Stomach (tissue), 8 donors: ENCODE measurements at regions not wholly inside any gene's neighbourhood (a gene's known extent, or its start where the extent isn't known, plus 50 kb on each side); places are given as distances from the start of the nearest gene placed in this dataset.

ENCODE experiments used
- DNase-seq, 2 donors: peaks; one replicate each; pipeline versions ENCODE4 v3.0.0 to v3.0.0-alpha.2; 2013 to 2019
- H3K27ac ChIP-seq, 5 donors: fragments of 200-600 bp in 4 of 5; sonication (generic) in 4 of 5; one replicate each; pipeline ENCODE4 v1.5.1; 2013 to 2019; ENCODE audit warnings: mild to moderate bottlenecking in 1 of 5, moderate library complexity in 1 of 5
- H3K27me3 ChIP-seq, 3 donors: fragments of 200-600 bp; sonication (generic); one replicate each; pipeline ENCODE4 v1.5.1; 2017 to 2019; ENCODE audit warnings: mixed run types in 1 of 3
- H3K36me3 ChIP-seq, 4 donors: fragments of 200-600 bp; sonication (generic); 1 replicate in 3 of 4; 2 replicates in 1 of 4; pipeline ENCODE4 v1.5.1; 2016 to 2019
- H3K4me1 ChIP-seq, 4 donors: fragments of 200-600 bp; sonication (generic); one replicate each; pipeline ENCODE4 v1.5.1; 2016 to 2019
- H3K4me3 ChIP-seq, 4 donors: fragments of 200-600 bp; sonication (generic) in 3 of 4; one replicate each; pipeline ENCODE4 v1.5.1; 2016 to 2019; ENCODE audit warnings: mild to moderate bottlenecking in 1 of 4
- H3K9me3 ChIP-seq, 4 donors: fragments of 200-600 bp; sonication (generic); one replicate each; pipeline ENCODE4 v1.5.1; 2016 to 2019
- EP300 ChIP-seq: sonication (generic); formaldehyde crosslinking; IDR thresholded peaks from one replicate; pipeline ENCODE4 v1.6.1; 2017; ENCODE audit warnings: antibody characterized with exemption
- POLR2A ChIP-seq, 4 donors: fragments of 450-650 bp; IDR thresholded peaks; one replicate each; pipeline ENCODE4 v1.6.1; 2016; ENCODE audit warnings: antibody characterized with exemption in 4 of 4, control low read depth in 2 of 4, mild to moderate bottlenecking in 1 of 4, moderate library complexity in 1 of 4
- POLR2AphosphoS5 ChIP-seq, 3 donors: sonication (generic); formaldehyde crosslinking; IDR thresholded peaks; one replicate each; pipeline ENCODE4 v1.6.1; 2016; ENCODE audit warnings: antibody characterized with exemption in 3 of 3
- WGBS, 5 donors: extraction: QIAGEN DNeasy Blood & Tissue Kit in 3 of 5; methylation state at CpG; one replicate each; pipeline versions ENCODE4 v1.1.5 to v1.1.7; 2013 to 2018; 5-methylcytosine and 5-hydroxymethylcytosine counted together
- intact Hi-C: fragments of 100-400 bp; cut with DNase I; formaldehyde crosslinking; loops from one replicate; pipeline ENCODE4 v1.15.1; 2023; ENCODE audit warnings: low total_unique reads
- TF ChIP-seq, protein P1 (sequence below), 7 experiments: fragments of 450-650 bp in 4 of 7; fragments of 200-600 bp in 3 of 7; sonication (generic) in 3 of 7; IDR thresholded peaks; one replicate each; pipeline ENCODE4 v1.5.1; 2016 to 2019; ENCODE audit warnings: antibody characterized with exemption in 7 of 7, control low read depth in 2 of 7, mild to moderate bottlenecking in 1 of 7
- donor health status: healthy with polysubstance abuse.
- donor health status: Bipolar disorder and iron deficiency.
- donor health status: healthy.

DNA sequence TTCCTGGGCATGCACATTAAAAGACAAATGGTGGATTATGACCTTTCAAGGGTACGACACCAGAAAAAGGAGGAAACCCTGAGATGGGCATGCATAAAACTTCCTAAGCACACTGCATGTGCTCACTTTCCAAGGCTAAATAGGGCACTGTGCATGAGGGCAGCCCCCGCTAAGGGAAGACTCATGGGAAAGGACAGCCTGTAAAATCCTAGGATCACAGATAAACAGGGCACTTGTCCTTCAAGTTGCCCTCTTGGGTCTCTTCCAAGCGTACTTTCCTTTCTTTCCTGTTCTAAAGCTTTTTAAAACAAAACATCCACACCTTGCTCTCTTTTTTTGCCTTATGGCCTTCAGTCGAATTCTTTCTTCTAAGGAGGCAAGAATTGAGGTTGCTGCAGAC lies 106.5 kb upstream of the SYNCRIP start:
- no peak for TF ChIP-seq EP300
- TF ChIP-seq, protein P1, sequence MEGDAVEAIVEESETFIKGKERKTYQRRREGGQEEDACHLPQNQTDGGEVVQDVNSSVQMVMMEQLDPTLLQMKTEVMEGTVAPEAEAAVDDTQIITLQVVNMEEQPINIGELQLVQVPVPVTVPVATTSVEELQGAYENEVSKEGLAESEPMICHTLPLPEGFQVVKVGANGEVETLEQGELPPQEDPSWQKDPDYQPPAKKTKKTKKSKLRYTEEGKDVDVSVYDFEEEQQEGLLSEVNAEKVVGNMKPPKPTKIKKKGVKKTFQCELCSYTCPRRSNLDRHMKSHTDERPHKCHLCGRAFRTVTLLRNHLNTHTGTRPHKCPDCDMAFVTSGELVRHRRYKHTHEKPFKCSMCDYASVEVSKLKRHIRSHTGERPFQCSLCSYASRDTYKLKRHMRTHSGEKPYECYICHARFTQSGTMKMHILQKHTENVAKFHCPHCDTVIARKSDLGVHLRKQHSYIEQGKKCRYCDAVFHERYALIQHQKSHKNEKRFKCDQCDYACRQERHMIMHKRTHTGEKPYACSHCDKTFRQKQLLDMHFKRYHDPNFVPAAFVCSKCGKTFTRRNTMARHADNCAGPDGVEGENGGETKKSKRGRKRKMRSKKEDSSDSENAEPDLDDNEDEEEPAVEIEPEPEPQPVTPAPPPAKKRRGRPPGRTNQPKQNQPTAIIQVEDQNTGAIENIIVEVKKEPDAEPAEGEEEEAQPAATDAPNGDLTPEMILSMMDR (IDR thresholded peaks at IDR 0.05): no peak
- TF ChIP-seq POLR2A (IDR thresholded peaks at IDR 0.05): no peak
- no peak for TF ChIP-seq POLR2AphosphoS5 (IDR thresholded peaks at IDR 0.05)
- Histone ChIP-seq H3K9me3 (no peaks in the 10 kb centered on the region), H3K27ac (no peak overlapping the region), H3K4me1 (no peaks in the 10 kb centered on the region), H3K27me3 (no peaks in the 10 kb centered on the region), H3K4me3 (no peak overlapping the region), H3K36me3 (no peaks in the 10 kb centered on the region)
- DNase-seq: no peak
- WGBS, 5 donors: 74 to 79% (median 77%) methylated on average over 4 of the region's 4 CpGs
- intact Hi-C loops: no loop called here

DNA sequence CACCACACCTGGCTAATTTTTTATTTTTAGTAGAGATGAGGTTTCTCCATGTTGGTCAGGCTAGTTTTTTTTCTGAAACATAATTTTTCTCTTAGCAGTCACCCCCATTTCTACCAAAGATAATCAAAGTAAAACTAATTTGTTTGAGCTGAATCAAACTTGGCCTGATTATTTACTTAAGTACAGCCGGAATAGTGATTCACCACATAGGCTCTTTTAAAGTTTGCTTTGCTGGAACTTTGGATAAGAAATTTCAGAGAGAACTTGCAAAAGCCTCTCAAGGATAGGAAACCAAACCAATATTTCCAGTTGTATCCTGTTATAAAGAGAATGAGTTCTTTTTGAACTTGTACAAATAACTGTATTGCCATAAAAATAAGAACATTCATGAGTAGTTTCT lies 105.0 kb upstream of the SYNCRIP start:
- H3K27me3 ChIP-seq: no peaks in the 10 kb centered on the region
- intact Hi-C loops: no loop called here
- 21 to 42% (median 36%) methylated on average over 1 of the region's 1 CpG for WGBS, 5 donors
- TF ChIP-seq POLR2A (IDR thresholded peaks at IDR 0.05): no peak
- TF ChIP-seq EP300: no peak
- no peak for TF ChIP-seq POLR2AphosphoS5 (IDR thresholded peaks at IDR 0.05)
- TF ChIP-seq, protein P1 (IDR thresholded peaks at IDR 0.05): no peak
- DNase-seq: peak in 1 of 2 donors; percentile 26
- no peaks in the 10 kb centered on the region for H3K36me3 ChIP-seq
- H3K4me1 ChIP-seq: no peaks in the 10 kb centered on the region
- H3K9me3 ChIP-seq: no peaks in the 10 kb centered on the region
- H3K27ac ChIP-seq: no peak overlapping the region
- no peak overlapping the region for H3K4me3 ChIP-seq

DNA sequence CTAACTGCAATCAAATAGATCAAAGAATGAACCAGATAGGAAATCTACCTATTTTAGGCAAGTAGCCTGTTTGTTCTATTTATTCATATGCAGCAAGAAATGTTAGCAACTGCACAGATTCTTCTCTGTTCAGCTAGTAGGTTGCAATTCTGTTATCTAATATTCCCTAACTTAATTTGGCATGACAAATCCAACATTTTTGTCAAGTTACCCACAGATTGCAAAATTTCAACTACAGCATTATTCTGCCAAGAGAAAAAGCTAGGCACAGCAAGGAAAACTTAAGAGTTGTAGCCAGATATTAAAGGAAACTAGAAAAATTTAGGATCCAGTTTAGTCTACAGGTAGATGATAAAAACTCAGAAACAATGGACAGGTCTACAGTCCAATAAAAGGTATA lies 104.4 kb upstream of the SYNCRIP start:
- intact Hi-C loops: no loop called here
- no peak overlapping the region for H3K27ac ChIP-seq
- no peaks in the 10 kb centered on the region for H3K27me3 ChIP-seq

DNA sequence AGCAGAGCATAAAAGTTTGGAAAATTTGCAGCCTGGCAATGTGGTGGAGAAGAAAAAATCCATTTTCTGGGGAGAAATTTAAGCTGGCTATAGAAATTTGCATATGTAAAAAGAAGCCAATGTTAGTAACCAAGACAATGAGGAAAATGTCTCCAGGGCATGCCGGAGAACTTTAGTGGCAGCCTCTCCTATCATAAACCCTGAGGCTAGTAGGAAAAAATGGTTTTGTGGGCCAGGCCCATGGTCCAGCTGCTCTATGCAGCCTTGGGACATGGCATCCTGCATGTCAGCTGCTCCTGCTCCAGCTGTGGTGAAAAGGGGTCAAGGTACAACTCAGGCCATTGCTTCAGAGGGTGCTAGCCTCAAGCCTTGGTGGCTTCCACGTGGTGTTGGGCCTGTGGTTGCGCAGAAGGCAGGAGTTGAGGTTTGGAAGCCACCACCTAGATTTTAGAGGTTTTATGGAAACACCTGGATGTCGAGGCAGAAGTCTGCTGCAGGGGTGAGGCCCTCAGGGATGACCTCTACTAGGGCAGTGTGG lies 101.8 kb upstream of the SYNCRIP start:
- 61 to 82% (median 80%) methylated on average over 4 of the region's 4 CpGs for WGBS, 5 donors
- Histone ChIP-seq H3K27ac (no peak overlapping the region), H3K27me3 (no peaks in the 10 kb centered on the region), H3K4me3 (no peak overlapping the region), H3K9me3 (no peaks in the 10 kb centered on the region), H3K36me3 (no peaks in the 10 kb centered on the region), H3K4me1 (no peaks in the 10 kb centered on the region)
- intact Hi-C loops: no loop called here
- no peak for TF ChIP-seq POLR2AphosphoS5 (IDR thresholded peaks at IDR 0.05)
- no peak for TF ChIP-seq EP300
- TF ChIP-seq, protein P1 (IDR thresholded peaks at IDR 0.05): no peak
- TF ChIP-seq POLR2A (IDR thresholded peaks at IDR 0.05): no peak
- no peak for DNase-seq

More for the DNA sequence above, 104.4 kb upstream of the SYNCRIP start:
- H3K9me3 ChIP-seq: no peaks in the 10 kb centered on the region
- TF ChIP-seq EP300 (no peak), POLR2A (IDR thresholded peaks at IDR 0.05) (no peak), POLR2AphosphoS5 (IDR thresholded peaks at IDR 0.05) (no peak)
- TF ChIP-seq, protein P1 (IDR thresholded peaks at IDR 0.05): no peak
- DNase-seq: no peak
- no peaks in the 10 kb centered on the region for H3K36me3 ChIP-seq
- no peak overlapping the region for H3K4me3 ChIP-seq
- no peaks in the 10 kb centered on the region for H3K4me1 ChIP-seq
